Right ventricle myocardium inferior (tissue), 1 donor: ENCODE measurements at regions not wholly inside any gene's neighbourhood (a gene's known extent, or its start where the extent isn't known, plus 50 kb on each side); places are given as distances from the start of the nearest gene placed in this dataset.

Experiments
- ATAC-seq: fragments of 200-7000 bp; cut with Tn5 transposase; one replicate; pipeline ENCODE4 v1.9.1; 2020; ENCODE audit warnings: mild to moderate bottlenecking, moderate library complexity
- DNase-seq: peaks from one replicate; pipeline ENCODE4 v3.0.0; 2021; ENCODE audit errors: missing footprints
- intact Hi-C: fragments of 100-400 bp; cut with DNase I; formaldehyde crosslinking; loops from one replicate; pipeline ENCODE4 v1.11.0; 2022
- donor health status: DM: no; HTN: yes; CAD: no; lungs with severe emphysema.

- no peak for ATAC-seq
- intact Hi-C loops, result no loop called here
- DNase-seq, result no peak
Measured at GRCh38 chr11:111104185-111104584, 141.3 kb upstream of the POU2AF2 start.

- no peak for ATAC-seq
- DNase-seq, result no peak
- intact Hi-C loops, result no loop called here
Measured at GRCh38 chr11:111101881-111102280, 143.6 kb upstream of the POU2AF2 start.

DNA sequence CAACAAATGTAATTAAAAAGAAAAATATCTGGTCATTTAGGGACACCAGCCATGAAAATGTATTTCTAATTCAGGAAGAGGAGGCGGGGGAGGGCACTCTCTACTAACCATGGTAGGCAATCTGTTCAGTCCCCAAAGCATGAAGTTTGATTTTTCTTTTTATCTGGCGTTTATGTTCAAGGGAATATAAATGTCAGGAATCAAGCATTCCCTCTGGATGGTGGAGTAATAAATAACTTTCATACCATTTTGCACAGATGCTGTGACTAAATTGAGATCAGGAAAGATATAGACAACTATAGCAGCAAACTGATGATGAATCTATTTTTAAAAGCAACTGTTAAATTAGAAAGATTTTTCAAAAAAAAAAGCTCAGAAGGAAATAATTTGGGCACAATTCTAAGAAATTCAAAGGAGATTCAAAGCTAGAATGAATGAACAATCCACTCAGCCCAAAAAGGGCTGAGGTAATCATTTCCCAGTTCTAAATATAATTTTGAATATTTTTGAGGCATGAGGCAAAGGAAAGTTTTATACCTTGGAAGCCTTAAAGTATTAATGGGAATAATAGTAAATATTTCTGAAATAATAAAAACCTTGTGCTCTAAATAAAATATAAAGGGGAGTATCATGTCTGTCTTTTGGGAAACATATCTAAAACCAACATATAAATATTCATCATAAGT is 146.4 kb upstream of the POU2AF2 start:
- no peak for DNase-seq
- intact Hi-C loops, result no loop called here
- ATAC-seq, result no peak

DNA sequence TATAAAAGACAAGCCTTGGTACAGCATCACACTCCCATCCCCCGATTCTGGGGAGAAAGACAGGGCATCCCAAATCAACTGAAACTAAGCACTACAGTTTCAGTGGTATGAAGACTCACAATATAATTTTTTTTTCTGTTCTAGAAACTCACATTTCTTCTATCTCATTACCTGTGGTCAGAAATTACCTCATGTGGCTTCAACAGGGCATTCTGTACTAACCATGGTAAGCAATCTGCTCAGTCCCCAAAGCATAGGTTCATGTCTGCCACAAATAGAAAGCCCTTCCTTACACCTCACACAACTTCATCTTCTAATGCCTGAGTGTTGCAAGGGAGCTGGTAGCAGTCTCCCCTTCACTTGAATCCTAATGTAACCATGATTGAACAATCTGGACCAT is 147.4 kb upstream of the POU2AF2 start:
- intact Hi-C loops, result no loop called here
- no peak for ATAC-seq
- DNase-seq, result no peak

DNA sequence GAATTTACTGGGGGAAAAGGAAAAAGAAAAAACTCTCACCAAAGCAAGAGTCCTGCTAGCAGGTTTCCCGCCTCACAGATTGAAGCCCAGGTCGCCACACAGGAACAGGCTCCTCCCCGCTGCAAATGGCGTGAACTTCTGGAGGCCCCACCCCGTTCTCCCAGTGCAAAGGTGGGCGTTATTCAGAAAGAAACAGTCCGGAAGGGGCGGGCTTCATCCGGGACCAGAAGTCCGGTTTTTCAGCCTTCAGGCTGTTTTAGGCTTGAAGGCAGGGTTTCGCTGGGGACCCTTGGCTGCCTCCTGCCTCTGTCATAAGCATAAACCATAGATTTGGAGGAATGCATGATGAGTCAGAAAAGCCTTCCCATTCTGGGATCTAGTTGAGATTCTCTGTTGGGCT is 148.3 kb upstream of the POU2AF2 start:
- DNase-seq (peak; percentile 83), ATAC-seq (peak; percentile 62)
- intact Hi-C loops, result no loop called here

GRCh38 chr11:111095327-111095726 is 150.2 kb upstream of the POU2AF2 start:
- DNase-seq, result no peak
- no peak for ATAC-seq
- intact Hi-C loops, result no loop called here

- ATAC-seq (no peak), DNase-seq (no peak)
- intact Hi-C loops, result no loop called here
Measured at GRCh38 chr11:111093061-111093460, 152.5 kb upstream of the POU2AF2 start.

- ATAC-seq (no peak), DNase-seq (no peak)
- intact Hi-C loops, result no loop called here
Measured at GRCh38 chr11:111091321-111091938, 154.1 kb upstream of the POU2AF2 start.

DNA sequence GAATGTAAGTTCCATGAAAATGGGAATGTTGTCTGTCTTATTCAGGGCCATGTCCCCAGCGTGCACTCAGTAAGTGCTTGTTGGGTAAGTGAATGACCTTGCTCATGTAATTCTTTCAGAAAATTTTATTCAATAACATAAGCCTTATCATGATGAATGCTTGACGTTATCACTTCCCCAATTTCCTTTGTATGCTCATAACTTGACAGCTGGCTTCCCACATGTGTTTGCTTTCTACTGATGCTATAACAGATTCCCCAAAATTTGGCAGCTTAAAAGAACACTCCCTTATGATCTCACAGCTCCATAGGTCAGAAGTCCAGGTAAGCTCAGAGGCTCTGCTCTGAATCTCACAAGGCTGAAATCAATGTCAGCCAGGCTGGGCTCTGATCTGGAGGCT is 155.8 kb upstream of the POU2AF2 start:
- intact Hi-C loops, result no loop called here
- no peak for ATAC-seq
- DNase-seq, result no peak

- intact Hi-C loops, result no loop called here
- ATAC-seq, result no peak
- no peak for DNase-seq
Measured at GRCh38 chr11:111088847-111089355, 156.6 kb upstream of the POU2AF2 start.

- ATAC-seq (no peak), DNase-seq (no peak)
- intact Hi-C loops, result no loop called here
Measured at GRCh38 chr11:111086058-111086457, 159.5 kb upstream of the POU2AF2 start.

DNA sequence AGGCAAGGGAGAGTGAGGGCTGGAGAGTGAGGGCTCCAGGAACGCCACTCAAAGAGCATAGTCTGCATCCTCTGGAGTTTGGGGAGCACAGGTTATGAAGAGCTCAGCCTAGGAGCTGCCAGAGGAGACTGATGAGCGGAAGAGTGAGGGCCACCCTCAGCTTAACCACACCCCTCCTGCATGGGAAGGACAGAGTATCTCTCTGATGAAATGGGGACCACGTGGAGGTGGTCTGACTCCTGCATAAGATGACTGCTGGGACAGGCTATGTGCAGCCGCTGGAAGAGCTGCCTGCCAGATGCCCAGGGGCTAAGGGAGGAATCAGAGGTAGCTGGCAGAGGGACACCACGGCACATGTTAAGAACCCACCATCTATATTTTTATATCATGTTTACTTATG is 162.9 kb upstream of the POU2AF2 start:
- intact Hi-C loops, result no loop called here
- no peak for ATAC-seq
- no peak for DNase-seq

- DNase-seq (no peak), ATAC-seq (no peak)
- intact Hi-C loops, result no loop called here
Measured at GRCh38 chr11:111081021-111081511, 164.5 kb upstream of the POU2AF2 start.

GRCh38 chr11:111077530-111078322 is 167.8 kb upstream of the POU2AF2 start:
- intact Hi-C loops, result no loop called here
- DNase-seq (no peak), ATAC-seq (no peak)

DNA sequence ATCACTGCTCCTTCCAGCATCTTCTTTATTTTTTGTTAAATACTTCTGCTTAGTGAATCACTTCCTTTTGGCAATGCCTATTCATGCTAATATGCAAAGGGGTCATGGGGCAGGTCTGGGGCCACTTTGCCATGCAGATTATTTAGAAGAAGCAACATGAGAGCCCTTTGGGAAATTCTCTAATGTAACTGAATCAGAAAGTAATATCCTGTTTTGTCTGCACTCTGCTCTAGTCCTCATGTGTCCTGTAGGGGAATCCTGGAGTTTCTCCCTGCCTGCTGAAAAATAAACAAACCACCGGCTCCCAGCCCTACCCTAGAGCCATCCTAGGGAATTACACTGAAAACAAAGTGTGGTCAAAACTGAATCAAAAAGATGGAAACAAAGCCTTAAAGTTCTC is 176.5 kb upstream of the POU2AF2 start:
- no peak for ATAC-seq
- no peak for DNase-seq
- intact Hi-C loops, result no loop called here

DNA sequence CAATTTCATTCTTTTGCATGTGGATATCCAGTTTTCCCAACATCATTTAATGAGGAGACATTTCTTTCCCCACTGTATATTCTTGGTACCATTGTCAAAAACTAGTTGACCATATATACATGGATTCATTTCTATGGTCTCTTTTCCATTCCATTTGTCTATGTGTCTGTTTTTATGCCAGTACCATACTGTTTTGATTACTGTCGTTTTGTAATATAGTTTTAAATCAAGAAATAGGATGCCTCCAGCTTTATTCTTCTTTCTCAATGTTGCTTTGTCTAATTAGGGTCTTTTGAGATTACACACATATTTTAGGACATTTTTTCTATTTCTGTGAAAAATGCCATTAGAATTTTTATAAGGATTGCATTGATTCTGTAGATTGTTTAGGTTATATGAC is 177.5 kb upstream of the POU2AF2 start:
- intact Hi-C loops, result no loop called here
- no peak for ATAC-seq
- no peak for DNase-seq

DNA sequence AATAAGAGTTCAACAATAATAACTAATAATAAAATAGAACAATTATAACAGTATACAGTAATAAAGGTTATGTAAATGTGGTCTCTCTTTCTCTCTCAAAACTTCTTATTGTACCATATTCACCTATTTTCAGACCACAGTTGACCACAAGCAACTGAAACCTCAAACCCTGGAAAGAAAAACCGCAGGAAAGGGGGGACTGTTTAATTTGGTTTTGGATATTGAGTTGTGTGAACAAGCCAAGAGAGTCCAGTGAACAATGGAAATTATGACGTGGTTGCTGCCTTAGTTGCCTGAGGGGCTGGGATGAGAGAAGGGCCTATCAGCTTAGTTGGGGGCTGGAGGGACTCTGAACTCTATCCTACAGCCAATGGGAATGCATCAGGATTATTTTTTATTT is 178.7 kb upstream of the POU2AF2 start:
- intact Hi-C loops, result no loop called here
- ATAC-seq, result no peak
- DNase-seq, result no peak

- no peak for ATAC-seq
- DNase-seq, result no peak
Measured at GRCh38 chr11:111063726-111064517, 181.6 kb upstream of the POU2AF2 start.

GRCh38 chr11:111062420-111062819 is 183.1 kb upstream of the POU2AF2 start:
- ATAC-seq (no peak), DNase-seq (no peak)
- intact Hi-C loops, result no loop called here

More at GRCh38 chr11:111063726-111064517, 181.6 kb upstream of the POU2AF2 start:
- intact Hi-C loops, result no loop called here
